GM19239 (cell line): ENCODE measurements at regions not wholly inside any gene's neighbourhood (a gene's known extent, or its start where the extent isn't known, plus 50 kb on each side); places are given as distances from the start of the nearest gene placed in this dataset.

Source experiments
- DNase-seq: peaks from one replicate; pipeline ENCODE4 v3.0.0; 2011; ENCODE audit warnings: low spot score; ENCODE audit not compliant: insufficient read length
- FAIRE-seq: peaks from 2 replicates; lab custom pipeline; 2011; peaks lifted over from hg19 to GRCh38; lab: Jason Lieb, UNC

DNA sequence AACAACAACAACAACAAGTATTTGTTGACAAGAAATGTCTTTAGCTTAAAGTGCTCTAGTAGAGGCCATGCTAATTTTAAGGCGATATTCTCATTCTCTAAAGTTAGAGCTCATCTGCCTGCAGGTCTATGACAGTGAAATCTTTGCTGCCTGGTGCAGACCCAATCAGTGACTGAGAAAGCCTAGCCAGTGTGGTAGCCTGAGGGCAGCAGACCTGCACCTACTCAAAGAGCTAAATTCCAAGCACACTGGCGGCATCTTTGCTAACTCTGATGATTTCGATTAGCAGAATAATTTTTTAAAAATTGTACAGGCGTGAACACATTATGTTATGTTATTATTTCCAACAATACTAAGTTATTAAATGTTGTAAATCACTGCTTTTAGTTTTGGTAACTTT lies 228.8 kb upstream of the RGMA start:
- DNase-seq (no peak), FAIRE-seq (no peak)

- no peak for FAIRE-seq
- DNase-seq: no peak
These were observed 225.2 kb upstream of the RGMA start for GRCh38 chr15:93314245-93314644.

DNA sequence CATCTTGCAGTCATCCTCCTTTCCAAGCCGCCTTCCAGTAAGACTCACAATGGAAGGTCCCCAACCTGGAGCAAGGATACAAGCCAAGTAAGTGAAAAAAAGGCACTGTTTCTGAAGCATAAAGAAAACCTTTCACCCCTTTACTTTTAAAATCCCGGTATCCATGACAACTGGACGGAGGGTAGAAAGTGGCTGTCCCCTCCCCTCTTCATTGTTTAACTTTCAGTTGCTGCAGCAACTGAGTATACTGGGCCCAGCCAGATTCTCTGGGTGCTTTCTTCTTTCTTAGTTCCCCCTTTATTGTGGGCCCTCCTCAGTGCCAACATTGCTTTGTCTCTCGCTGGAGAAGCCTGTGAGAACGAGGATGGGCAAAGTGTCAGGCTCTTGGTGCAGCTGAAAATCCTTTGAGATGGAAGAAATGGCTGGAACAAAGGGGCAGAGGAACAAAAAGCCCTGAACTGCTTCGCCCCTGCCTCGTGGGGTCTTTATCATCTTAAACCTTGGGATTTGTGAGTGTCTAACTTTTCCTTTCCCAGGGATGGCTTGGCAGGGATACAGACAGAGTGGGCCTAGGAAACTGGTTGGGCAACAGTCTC lies 224.0 kb upstream of the RGMA start:
- no peak for FAIRE-seq
- no peak for DNase-seq

- no peak for DNase-seq
- no peak for FAIRE-seq
These were observed 222.6 kb upstream of the RGMA start for GRCh38 chr15:93311620-93312019.

DNA sequence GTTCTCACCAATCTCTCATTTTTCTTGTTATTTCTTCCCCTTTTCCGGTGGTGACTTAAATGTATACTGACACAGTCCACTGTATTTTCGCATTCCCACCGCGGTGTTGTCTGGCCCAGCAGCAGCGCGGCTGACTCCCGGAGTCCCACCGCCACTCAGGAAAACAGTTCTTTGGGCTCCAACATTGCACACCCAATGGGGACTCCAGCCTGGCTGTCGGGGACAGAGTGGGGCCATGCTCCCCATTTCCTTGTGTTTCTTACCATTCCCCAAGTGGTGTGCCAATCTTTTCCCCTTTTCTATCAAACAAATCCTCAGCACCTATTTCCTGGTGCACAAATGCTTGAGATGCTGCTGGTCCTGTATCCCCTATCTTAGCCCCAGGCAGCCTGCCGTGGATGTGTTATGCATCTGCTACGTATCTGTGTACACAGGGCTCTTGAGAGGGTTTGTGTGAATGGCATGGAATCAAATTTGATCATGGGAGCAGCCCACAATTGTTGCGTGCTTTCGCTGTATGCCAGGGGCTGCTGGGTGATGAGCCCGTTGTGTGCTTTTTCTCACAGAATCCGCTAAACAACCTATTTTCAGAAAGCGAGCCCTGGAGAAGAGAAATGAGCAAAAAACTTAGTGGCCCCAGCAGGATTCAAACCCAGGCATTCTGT lies 219.1 kb upstream of the RGMA start:
- FAIRE-seq (no peak), DNase-seq (no peak)

DNA sequence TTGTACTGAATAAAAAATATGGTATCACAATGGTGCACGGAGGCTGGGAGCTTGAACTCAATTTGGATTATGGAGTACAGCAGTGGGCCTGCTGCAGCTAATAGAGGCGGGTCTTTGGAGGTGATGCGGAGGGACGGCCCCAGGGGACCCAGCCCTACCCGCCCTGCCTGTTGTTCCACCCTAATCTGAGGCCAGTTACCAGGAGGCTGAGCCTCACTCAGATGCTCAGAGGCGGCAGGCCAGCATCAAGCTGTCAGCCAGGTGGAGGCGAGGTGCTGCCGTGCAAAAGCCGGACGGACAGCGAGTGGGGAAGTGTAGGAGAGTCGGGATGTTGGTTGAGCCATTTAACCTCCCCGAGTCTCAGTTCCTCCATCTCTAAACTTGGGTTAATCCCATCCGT lies 218.5 kb upstream of the RGMA start:
- DNase-seq (no peak), FAIRE-seq (no peak)

DNA sequence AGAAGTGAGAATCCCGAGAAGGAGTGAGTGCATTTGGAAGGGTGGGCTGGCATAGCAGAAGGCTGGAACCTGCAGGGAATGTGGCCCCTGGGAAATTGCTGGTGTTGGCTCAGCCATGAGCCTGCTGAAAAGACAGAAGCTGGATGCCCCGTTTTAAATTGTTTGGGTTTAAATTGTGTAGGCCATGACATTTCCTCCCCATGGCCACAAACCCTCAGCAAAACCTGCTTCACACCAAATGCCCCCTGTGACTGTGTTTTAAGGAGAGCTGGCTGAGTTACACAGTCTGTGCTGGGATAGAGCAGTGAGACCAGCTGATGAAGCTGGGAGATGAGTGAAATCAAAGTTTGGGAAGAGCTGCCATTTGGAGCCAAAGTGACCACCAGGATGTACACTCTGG lies 216.3 kb upstream of the RGMA start:
- DNase-seq (no peak), FAIRE-seq (no peak)

- FAIRE-seq (no peak), DNase-seq (no peak)
These were observed 213.2 kb upstream of the RGMA start for GRCh38 chr15:93302080-93302765.

- FAIRE-seq (no peak), DNase-seq (no peak)
These were observed 211.8 kb upstream of the RGMA start for GRCh38 chr15:93300796-93301195.

DNA sequence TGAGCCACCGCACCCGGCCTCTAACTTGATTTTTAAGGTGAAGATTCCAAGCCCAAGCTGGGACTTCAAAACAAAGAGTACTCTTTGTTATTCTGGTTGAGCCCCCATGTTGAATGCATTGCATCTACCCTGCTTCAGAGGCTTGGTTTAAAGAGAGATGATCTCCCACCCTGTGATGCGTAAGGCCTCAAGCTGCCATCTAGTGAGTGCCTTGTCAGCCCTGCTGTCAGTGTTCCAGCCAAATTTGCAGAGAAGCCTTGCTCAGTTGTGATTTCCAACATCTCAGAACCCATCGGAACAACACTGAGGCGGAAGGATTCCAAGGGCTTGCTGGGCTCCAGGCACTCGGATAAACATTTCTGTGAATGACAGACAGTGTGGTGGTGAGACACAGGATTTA lies 210.7 kb upstream of the RGMA start:
- no peak for FAIRE-seq

GRCh38 chr15:93298901-93299300 lies 209.9 kb upstream of the RGMA start:
- no peak for DNase-seq
- no peak for FAIRE-seq

More for the DNA sequence above, 210.7 kb upstream of the RGMA start:
- DNase-seq: no peak

GRCh38 chr15:93296759-93297500 lies 207.9 kb upstream of the RGMA start:
- DNase-seq: no peak

GRCh38 chr15:93294896-93295295 lies 205.9 kb upstream of the RGMA start:
- FAIRE-seq (no peak), DNase-seq (no peak)

More at GRCh38 chr15:93296759-93297500, 207.9 kb upstream of the RGMA start:
- FAIRE-seq: no peak

DNA sequence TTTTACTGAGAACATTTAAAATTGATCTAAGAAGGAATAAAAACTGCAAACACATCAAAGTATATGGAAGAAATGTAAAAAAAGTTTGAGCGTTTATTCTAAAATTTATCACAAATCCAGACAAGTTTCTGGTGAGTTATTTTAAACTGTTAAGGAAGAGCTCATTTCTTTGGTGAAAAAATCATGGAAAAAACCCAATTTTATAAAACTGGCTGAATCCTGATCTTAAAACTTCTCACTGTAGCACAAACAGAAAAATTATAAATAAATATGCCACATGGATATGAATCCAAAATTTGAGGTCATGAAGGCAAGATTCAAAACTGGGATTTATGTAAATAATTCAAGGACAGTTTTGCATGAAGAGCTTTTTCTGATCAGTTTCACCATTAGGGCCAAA lies 205.1 kb upstream of the RGMA start:
- DNase-seq: no peak
- FAIRE-seq: no peak

DNA sequence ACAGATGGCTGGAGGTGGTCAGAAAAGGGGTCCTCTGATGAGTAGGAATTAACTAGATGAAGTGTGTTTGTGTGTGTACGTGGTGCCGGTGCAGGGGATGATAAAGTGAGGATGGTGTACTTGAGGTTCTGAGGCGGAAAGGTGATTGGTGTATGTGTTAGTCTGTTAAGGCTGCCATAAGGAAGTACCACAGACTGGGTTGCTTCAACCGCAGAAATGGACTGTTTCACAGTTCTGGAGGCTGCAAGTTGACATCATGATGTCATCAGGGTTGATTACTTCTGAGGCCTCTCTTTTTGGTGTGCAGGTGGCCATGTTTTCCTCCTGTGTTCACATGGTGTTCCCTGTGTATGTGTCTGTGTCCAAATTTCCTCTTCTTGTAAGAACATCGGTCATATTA lies 202.4 kb upstream of the RGMA start:
- DNase-seq (no peak), FAIRE-seq (no peak)

DNA sequence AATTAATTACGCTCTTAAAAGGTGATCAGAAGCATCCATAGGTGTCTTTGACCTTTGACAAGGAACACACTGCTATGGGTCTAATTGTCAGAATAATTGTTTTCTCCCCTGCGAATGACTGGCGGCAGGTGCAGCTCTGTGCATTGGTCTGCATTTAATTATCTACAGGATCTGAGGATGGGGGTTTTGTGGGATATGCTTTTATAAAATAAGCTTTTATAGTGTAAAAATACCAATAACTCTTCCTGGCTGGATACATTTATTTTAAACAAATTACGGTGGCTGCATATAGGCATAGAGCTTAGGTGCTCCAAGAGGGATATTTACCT lies 201.6 kb upstream of the RGMA start:
- DNase-seq (no peak), FAIRE-seq (no peak)

GRCh38 chr15:93289941-93290617 lies 201.1 kb upstream of the RGMA start:
- FAIRE-seq: no peak

GRCh38 chr15:93288728-93289294 lies 199.8 kb upstream of the RGMA start:
- no peak for FAIRE-seq

More at GRCh38 chr15:93289941-93290617, 201.1 kb upstream of the RGMA start:
- DNase-seq: no peak

DNA sequence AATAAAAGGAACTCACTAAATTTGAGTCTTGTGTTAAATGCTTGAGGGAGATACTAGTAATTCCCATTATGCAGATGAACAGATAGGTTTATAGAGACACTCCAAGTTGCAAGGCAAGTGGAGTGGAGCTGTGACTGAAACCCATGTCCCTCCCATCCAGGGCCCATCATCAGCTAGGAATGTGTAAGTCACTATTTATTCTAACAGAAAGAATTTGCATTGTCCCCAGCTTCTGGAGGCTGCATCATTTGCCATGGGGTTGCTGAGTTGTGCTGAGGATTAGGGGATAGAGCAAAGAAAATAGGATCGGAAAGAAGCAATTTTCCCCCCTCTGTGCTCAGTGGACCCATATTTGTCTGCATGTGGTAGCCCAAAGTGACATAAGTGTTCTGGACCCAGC lies 197.4 kb upstream of the RGMA start:
- DNase-seq (no peak), FAIRE-seq (no peak)

More at GRCh38 chr15:93288728-93289294, 199.8 kb upstream of the RGMA start:
- no peak for DNase-seq

GRCh38 chr15:93283854-93284253 lies 194.8 kb upstream of the RGMA start:
- FAIRE-seq (no peak), DNase-seq (no peak)
